Fibroblast of peridontal ligament (primary cell): ENCODE measurements at regions not wholly inside any gene's neighbourhood (a gene's known extent, or its start where the extent isn't known, plus 50 kb on each side); places are given as distances from the start of the nearest gene placed in this dataset.
A peak's percentile ranks its signal among the peaks of the same experiment; 100 is the strongest.

Experiments used
- DNase-seq: peaks from one replicate; pipeline ENCODE4 v3.0.0-alpha.2; 2010; ENCODE audit errors: extremely low read depth

DNA sequence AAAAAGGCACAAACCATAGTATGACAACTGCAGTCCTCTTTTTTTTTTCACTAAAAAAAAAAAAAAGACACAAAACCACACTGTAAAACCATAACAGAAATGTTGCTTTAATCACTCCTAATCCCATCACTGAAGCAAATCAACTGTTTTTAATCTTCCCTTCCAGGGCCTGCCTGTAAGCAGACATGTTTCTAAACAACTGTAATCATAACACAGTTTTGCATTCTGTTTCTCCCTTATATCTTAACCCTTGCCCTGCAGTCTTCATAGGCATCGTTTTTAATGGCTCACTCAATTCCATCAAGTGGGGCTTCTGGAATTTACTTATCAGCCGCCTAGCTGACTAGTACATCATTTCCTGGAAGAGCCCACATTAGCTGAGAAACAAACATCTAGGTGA is 111.0 kb upstream of the SLC25A48 start:
- DNase-seq, result no peak

DNA sequence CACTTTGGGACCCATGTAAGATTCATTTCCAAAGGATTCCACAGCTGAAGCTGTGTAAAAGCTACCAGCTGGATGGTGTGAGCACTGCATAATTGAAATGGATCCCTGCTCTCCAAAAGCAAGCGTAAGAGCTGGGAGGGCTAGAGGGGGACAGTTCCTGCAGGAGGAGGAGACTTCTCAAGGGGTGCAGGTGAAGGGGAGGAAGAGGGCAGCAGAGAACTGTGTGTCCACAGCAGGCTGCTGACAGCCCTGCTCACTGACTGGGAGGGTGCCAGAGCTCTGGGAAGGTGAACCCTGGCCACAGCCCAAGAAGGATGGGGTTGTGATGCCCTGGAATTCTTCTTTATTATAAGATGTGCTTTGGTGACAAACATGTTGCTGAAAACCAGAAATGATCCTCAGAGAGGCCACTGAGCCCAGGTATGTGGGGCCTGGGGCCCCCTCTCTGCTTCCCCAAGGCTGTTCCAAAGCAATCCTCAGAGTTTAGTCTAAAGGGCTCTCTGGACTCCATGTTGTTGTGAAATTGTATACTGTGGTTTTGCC is 112.8 kb upstream of the SLC25A48 start:
- DNase-seq, result no peak

DNA sequence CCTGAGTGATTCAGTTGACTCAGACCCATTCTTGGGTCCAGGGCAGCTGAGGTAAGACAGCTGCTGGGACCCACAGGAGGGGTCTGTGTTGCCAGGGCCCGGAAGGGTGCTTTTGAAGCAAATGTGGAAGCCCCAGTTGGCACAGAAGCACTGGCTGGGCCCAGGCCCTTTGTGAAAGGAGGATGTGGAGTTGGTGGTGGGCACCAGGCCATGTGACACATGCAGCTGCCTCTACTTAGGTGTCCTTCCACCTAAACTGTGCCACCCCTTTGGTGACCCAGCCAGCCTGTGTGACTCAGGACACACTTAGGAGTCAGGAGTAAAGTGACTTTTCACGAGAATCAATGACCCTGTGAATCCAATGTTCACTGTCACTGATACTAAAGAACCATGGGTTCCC is 114.3 kb upstream of the SLC25A48 start:
- no peak for DNase-seq

DNA sequence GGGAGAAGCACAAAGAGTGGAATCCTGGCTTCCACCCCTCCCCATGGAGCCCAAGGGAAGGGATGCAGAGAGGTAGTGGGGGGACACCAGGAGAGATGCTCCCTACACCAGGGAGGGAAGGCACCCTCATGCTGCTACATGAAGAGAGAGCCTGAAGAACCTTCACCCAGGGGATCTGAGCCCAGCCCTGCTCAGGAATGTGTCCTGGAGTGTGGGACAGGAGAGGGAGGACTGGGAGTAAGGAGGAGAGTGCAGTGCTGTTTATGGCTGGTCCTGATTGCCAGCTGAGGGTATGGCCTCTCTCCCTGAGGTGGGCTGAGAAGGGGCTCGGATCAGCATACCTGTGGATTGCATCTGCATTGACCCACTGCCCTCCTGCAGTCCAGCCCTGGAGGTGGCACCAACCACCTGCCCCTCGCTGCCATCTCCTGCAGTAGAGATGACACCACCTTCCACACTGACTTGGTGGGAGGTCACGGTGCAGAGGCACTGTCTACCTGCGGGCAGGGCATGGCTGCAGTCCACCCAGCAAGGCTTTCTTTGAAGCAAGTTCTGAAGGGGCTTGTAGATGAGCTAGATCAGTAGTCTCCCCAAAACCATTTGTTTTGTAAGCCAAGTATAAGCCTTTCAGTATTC is 114.9 kb upstream of the SLC25A48 start:
- no peak for DNase-seq

DNA sequence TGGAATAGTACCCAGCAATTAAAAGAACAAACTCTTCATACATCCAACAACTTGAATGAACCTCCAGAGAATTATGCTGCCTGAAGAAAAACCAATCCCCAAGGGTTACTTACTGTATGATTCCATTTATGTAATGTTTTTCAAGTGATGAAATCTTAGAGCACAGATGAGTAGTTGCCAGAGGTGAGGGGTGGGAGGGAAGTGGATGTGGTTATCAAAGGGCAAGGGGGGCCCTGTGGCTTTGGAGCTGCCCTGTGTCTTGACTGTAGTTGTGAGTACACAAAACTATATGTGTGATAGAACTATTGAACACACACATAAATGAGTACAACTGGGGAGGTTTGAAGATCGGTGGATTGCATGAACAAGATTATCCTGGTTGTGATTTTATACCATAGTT is 115.8 kb upstream of the SLC25A48 start:
- no peak for DNase-seq

DNA sequence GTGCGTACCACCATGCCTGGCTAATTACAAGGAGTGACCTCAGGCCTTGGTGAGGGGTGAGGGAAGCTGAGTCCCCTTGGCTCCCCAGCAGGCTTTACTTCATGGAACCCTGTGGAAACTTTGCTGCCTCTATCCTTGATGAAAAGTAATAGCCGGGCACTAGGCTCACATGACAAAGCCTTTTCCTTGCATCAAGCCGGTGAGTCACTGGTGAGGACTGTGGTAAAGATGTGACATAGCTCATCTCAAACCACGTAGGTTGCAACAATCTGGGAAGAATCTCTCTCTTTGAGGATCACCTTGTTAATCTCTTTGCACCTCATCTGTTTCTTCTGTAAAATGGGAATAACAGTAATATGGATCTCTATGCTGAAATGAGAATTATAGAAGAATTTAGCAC is 116.3 kb upstream of the SLC25A48 start:
- DNase-seq, result peak; percentile 7

DNA sequence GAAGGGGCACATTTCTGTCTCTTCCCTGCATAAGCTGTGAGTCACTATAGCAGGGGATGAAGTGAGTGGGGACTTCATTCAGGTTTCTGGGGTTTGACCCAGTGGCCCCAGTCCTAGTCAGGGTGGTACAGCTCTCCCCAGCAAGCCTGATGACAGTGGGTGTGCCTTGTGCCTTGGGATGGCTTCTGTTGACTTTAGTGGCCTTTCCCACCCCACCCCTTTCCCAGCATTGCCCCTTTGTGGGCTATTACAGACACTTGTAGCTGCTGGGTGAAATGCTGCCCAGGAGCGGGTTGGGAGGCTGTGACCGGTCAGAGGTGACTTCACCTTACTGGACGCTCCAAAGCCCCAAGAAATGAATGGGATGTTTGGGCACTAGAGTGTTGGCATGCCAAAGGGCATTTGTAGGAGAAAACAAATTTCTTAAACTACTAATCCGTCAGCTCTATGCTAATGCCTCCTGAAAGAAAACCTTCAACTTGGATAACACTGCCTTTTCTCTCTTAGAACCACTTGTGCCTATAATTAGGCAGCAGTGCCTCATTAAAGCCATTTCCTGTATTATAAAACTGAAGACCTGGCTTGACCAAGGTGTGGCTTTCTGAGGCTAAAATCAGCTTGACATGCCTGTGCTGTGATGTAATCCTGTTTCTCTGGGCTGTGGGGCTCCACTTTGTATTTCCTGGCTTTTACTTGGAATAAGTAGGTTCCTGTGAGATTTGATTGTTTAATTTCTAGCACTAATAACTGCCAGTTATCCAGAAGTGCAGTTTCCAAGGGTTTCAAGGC is 119.0 kb upstream of the SLC25A48 start:
- no peak for DNase-seq

DNA sequence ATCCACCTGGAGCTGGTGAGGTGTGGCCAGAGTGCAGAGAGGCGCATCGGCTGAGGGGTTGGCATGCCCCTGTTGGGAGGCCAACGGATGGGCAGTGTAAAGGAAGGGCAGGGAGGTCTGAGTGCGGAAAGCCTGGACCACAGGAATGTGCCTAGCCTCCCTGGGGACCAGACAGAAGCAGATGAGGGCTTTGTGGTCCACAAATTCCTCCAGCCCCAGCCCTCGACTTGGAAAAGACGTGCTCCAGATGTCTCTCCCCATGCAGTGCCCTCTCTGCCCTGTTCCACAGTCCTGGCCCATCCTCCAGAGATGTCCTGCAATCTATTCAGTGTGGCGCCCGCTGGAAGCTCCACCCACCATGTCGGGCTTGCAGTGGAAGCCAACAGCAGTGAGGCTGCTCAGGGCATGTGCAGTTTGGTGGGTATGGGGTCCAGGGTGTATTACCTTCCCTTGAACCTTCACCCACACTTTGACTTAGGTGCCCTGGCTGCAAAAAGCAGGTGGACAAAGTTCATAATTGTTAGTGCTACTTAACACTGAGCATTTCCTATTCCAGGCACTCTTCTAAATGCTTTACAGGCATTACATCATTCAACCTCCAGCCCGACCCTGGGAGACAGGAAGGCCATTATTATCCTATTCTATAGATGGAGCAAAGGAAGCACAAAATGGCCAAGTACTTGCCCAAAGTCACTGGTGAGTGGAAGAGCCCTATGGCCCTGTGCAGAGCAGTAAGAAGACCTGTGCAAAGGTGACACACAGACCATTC is 120.2 kb upstream of the SLC25A48 start:
- DNase-seq, result peak; percentile 8

DNA sequence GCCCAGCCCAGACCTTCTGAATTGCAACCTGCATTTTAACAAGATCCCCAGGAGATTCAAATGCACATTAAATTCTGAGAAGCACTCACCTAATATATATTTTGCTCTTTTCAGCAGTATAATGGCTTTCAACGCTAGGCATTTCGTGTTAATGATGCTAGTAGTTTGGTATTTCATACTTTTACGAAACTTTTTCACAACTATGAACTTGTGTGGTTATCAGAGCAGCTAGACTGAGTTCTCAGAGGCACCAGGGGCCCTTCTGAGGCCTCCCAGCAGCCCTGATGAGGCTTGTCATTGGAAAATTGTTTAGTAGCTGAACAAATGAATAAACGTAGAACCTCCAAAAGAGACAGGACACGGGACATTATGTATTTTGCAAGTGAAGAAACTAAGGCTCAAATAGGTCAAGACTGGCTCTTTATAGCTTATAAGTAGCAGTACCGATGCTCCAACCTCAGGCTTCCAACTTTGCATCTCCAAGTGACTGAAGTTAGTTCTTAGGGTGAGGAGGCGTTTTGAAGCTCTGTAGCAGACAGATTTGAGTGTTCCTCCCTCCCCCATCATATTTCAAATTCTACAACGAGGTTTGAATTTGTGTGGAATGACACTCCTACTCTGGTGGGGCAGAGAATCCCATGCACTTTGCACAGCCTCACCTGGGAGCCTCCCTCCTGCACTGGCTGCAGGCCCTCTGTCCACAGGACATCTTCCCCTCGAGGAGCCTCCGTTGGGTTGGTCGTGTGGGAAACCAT is 121.1 kb upstream of the SLC25A48 start:
- DNase-seq, result no peak

DNA sequence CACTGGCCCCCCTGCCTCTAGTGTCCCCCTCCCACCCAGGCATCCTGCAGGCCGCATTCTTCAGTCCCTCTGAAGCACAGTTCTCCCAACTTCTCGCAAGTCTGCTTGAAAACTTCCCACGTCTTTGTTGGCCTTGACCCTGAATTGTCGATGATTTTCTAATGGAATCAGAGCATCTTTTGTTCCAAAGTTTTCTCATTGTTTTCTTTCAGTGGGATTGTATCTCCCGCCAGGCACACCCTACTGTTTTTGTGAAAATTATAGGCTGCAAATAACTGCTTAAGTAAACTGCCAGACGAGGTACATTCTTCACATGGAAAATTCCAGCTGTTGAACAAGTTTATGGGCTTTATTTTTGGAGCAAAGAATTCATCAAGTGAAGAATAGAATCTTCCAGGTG is 122.6 kb upstream of the SLC25A48 start:
- no peak for DNase-seq

DNA sequence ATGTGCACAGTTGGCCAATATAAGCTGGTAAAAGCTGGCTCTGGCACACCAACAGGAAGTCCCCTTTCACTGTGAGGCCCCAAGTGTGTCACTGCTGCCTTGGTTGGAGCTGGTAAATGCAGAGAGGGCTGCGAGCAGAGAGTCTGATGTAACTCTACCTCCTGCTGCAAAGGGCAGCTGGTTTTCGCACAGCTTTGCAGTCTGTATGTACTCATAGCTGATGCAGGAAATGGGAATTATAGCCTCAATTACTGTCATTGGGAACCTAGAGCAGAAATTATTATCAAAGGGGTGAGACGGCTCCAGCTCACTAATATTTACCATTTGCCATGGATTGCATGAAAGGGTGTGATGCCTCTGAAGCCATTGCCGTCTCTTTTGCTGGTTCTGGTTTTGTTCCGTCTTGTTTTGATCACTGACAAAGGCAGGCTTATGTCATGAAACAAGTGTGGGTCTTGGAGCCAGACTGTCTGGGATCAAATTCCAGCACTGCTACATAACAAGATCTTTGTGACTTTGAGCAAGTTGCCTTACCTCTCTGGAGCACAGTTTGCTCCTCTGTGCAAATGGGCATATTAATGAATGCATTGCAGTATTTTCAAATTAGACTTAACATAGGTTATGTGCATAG is 124.3 kb upstream of the SLC25A48 start:
- no peak for DNase-seq

DNA sequence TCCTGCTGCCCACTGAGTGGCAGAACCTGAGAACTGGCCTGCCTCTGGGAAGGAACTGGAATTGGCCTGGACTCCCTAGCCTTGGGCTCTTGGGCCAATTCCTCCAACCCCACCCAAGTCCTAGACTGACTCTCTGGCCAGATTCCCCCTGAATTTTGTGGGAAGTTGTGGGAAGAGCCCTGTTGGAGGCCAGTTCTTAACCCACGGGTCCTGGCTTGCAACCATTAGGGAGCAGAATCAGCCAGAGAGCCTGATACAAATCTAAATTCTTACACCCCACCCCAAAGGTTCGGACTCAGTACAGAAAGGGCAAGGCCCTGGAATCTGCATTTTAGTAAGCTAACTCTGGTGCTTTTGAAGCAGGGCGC is 125.3 kb upstream of the SLC25A48 start:
- DNase-seq, result no peak

DNA sequence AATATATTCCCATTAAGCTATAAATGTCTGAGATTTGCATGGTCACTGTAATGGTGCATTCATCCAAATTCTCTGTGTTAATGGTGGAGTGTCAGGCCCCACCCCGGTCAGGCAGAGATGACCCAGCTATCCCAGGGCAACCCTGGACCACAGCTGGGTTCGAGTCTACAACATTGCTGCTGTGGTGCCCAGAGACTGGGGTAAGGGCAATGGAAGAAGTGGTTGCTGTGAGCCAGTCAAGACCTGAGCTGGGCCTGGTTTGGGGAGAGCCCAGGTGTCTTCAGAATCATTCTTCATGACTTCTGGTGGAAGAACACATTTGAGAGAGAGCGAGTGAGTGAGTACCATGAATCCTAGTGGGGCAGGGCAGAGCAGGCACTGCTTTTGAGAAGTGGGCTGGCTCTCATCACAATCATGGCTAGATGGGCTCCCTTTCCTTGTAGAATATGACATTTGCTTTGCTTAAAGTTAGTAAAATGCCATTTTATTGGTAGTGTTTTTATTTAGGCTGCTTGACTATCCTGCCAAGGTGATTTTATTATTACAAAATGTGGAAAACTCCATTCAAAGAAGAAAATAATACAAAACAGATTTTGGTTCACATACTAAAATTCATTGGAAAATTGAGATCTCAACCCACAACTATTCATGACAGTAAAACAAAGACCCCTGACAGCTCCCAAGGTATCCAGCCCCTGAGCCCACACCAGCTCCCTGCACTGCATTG is 125.8 kb upstream of the SLC25A48 start:
- no peak for DNase-seq

DNA sequence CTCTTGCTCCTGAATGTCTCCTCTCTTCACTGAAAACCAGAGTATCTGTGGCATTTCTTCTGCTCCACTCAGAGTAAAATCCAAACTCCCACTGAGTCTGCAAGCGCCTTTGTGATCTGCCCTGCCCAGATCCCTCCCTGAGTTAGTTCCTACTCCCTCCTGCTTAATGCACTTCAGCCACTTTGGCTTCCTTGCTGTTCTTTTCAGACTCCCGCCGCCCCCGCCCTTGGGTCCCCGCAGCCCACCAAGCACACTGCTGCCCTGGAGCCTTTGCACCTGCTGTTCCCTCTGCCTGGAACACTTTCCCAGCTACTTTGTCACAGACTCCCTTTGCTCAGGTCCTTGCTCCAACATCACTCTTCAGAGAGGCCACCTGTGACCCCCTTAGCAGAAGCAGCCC is 127.2 kb upstream of the SLC25A48 start:
- no peak for DNase-seq

DNA sequence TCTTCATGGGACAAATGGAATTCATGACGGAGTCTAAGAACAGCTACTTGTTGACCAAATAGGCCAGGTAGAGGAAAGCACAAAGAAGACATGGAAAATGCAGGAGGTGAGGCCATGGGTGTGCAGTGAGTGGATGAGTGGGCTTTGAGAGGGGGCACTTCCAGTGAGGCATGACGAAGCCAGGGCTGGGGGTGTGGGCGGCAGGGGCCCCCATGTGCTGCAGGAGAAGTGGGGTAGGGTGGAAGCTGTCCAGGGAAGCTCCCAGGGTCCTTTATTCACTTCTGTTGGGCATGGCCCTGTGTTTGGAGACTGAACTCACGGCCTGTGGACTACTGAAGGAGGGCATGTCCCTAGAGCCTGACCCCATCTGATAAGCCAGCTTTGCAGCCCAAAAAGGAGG is 127.6 kb upstream of the SLC25A48 start:
- DNase-seq, result no peak

DNA sequence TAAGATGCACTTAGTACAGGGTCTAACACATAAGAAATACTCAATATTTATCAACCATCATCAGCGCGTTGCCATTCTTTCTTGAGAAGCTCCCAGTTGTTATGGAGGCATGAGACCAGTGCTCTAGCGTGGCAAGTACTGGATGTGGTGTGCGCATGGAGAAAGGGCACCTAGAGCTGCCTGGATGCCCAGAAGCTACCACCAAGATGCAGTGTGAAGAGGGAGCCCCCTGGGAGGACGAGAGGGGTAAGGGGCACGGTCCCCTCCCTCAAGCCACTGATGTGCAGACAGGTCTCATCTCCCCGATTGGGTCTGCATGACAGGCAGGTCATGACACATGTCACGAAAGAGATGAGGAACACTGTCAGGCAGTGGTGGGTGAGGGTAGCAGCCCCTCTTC is 127.7 kb upstream of the CXCL14 start:
- DNase-seq, result no peak

DNA sequence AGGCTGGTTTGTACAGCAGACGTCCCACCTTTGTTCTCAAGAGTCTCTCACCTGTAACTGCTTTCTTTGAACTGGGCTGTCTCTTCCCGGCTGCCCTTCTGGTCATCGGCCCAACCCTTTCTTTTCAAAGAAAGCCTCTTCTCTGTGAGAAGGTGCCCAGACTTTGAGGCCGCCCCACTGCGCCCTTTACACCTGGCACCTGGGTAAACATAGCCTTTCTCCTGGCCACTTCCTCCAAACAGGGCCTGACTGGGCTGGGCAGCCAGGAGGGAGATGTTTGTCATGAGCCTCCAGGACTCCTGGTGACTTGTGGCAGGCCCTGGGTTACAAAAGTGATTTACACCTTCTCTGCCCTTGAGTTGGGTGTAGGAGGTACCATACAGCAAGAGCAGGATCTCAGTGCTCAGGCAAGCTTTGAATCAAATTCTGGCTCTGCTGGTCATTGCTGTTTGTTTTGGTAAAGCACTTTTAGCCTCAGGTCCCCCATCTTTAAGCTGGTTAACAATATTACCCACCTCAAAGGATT is 127.2 kb upstream of the CXCL14 start:
- no peak for DNase-seq

DNA sequence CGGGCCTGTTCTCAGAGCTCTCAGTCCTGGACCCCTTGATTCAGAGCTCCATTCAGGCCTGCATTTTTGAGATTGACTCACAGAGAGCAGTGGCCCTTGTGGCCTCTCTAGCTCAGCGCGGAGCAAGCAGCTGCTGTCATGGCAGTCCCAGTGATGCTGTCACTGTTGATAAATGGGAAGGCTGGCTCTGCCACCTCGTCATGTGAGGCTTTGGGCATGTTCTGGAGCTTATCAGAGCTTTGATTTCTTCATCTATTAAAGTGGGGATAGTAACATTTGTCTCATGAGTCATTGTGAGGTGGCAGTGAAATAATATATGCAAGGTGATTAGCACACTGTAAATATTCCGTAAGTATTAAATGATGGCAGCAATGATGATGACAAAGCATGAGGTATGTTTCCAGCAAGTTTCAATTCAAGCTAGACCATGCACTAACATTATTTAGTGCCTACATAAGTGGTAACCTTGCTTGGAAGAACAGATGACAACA is 126.4 kb upstream of the CXCL14 start:
- DNase-seq, result no peak

DNA sequence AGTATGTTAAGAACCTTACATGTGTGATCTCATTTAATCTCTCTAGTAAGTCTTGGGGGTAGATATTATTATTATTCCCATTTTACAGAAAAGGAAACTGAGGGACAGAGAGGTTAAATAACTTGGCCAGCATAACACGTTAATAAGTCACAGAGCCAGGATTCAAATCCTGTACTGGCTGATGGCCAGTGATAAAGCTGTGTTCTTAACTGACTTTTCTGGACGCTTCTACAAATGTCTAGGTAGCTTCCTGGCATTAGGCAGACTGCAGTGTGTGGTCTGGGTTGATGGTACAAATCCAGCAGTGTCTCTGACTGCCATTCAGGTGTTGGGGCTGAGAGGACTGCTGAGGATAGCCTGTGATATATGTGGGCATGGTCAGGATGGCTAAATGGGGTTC is 125.8 kb upstream of the CXCL14 start:
- DNase-seq, result no peak

DNA sequence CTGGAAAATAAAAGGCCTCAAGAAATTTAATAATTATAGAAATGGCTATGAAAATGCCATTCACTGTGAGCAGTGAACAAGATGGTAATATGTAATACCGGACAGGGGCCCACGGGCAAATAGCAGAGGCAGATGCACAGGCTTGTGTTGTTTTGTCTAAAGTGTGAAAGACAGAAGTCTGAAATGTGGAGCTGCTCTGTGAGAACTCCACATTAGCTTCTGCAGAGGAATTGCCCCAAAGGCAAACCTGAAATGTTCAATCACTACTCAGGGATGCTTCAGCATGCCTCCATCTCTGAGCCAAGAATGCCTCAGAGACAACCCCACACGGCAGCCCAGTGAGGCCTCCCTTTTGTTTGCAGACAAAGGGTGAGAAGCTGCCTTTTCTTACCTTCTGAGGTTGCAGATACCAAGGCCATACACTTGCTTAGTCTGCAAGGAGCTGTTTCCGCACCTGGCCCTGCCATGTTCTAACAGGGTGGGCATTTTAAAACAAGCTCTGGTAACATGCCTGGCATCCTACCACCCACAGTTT is 124.3 kb upstream of the CXCL14 start:
- no peak for DNase-seq
